ENCODE measurements at regions not wholly inside any gene's neighbourhood (a gene's known extent, or its start where the extent isn't known, plus 50 kb on each side); places are given as distances from the start of the nearest gene placed in this dataset.

GRCh38 chr9:79116041-79116440, 455.7 kb upstream of the TLE4 start:
- H3K9me3 ChIP-seq (ENCODE audit: control insufficient read depth, low read length), result no peaks in the 10 kb centered on the region
- no peaks in the 10 kb centered on the region for H3K4me1 ChIP-seq (ENCODE audit: control insufficient read depth, insufficient read depth, low read length)
- no peaks in the 10 kb centered on the region for H3K27me3 ChIP-seq (ENCODE audit: control insufficient read depth, insufficient read depth)
- intact Hi-C loops (cut with DNase I), result no loop called here
- no peak for DNase-seq
- WGBS, result 79% methylated on average over 3 of the region's 3 CpGs
- no peak overlapping the region for H3K27ac ChIP-seq (ENCODE audit: low read length)
- ATAC-seq, result no peak
- H3K4me3 ChIP-seq (ENCODE audit: low read length), result no peak overlapping the region

GRCh38 chr9:79116709-79117108, 455.1 kb upstream of the TLE4 start:
- H3K27ac ChIP-seq (ENCODE audit: low read length), result no peak overlapping the region
- WGBS, result 83% methylated on average over 6 of the region's 6 CpGs
- H3K9me3 ChIP-seq (ENCODE audit: control insufficient read depth, low read length), result no peaks in the 10 kb centered on the region
- DNase-seq (no peak), ATAC-seq (no peak)
- intact Hi-C loops (cut with DNase I), result no loop called here
- no peaks in the 10 kb centered on the region for H3K4me1 ChIP-seq (ENCODE audit: control insufficient read depth, insufficient read depth, low read length)
- H3K4me3 ChIP-seq (ENCODE audit: low read length), result no peak overlapping the region
- no peaks in the 10 kb centered on the region for H3K27me3 ChIP-seq (ENCODE audit: control insufficient read depth, insufficient read depth)

GRCh38 chr9:79120533-79120932, 451.2 kb upstream of the TLE4 start:
- no peak overlapping the region for H3K4me3 ChIP-seq (ENCODE audit: low read length)
- no peaks in the 10 kb centered on the region for H3K4me1 ChIP-seq (ENCODE audit: control insufficient read depth, insufficient read depth, low read length)
- ATAC-seq (no peak), DNase-seq (no peak)
- no peaks in the 10 kb centered on the region for H3K27me3 ChIP-seq (ENCODE audit: control insufficient read depth, insufficient read depth)
- no peak overlapping the region for H3K27ac ChIP-seq (ENCODE audit: low read length)
- 48% methylated on average over 2 of the region's 2 CpGs for WGBS
- intact Hi-C loops (cut with DNase I), result no loop called here
- H3K9me3 ChIP-seq (ENCODE audit: control insufficient read depth, low read length), result no peaks in the 10 kb centered on the region

GRCh38 chr9:79120941-79121340, 450.8 kb upstream of the TLE4 start:
- Histone ChIP-seq H3K27ac (ENCODE audit: low read length) (no peak overlapping the region), H3K4me3 (ENCODE audit: low read length) (no peak overlapping the region), H3K27me3 (ENCODE audit: control insufficient read depth, insufficient read depth) (no peaks in the 10 kb centered on the region), H3K9me3 (ENCODE audit: control insufficient read depth, low read length) (no peaks in the 10 kb centered on the region), H3K4me1 (ENCODE audit: control insufficient read depth, insufficient read depth, low read length) (no peaks in the 10 kb centered on the region)
- DNase-seq, result no peak
- no peak for ATAC-seq
- WGBS, result 49% methylated on average over 2 of the region's 2 CpGs
- intact Hi-C loops (cut with DNase I), result no loop called here

- Histone ChIP-seq H3K9me3 (ENCODE audit: control insufficient read depth, low read length) (no peaks in the 10 kb centered on the region), H3K27ac (ENCODE audit: low read length) (no peak overlapping the region), H3K4me1 (ENCODE audit: control insufficient read depth, insufficient read depth, low read length) (no peaks in the 10 kb centered on the region), H3K4me3 (ENCODE audit: low read length) (no peak overlapping the region), H3K27me3 (ENCODE audit: control insufficient read depth, insufficient read depth) (no peaks in the 10 kb centered on the region)
- DNase-seq (no peak), ATAC-seq (no peak)
- intact Hi-C loops (cut with DNase I), result no loop called here
- 70% methylated on average over 4 of the region's 4 CpGs for WGBS
Observed at GRCh38 chr9:79123415-79123814, 448.4 kb upstream of the TLE4 start.

- Histone ChIP-seq H3K4me1 (ENCODE audit: control insufficient read depth, insufficient read depth, low read length) (no peaks in the 10 kb centered on the region), H3K27ac (ENCODE audit: low read length) (no peak overlapping the region), H3K27me3 (ENCODE audit: control insufficient read depth, insufficient read depth) (no peaks in the 10 kb centered on the region), H3K9me3 (ENCODE audit: control insufficient read depth, low read length) (no peaks in the 10 kb centered on the region), H3K4me3 (ENCODE audit: low read length) (no peak overlapping the region)
- intact Hi-C loops (cut with DNase I), result no loop called here
- WGBS, result 48% methylated on average over 4 of the region's 4 CpGs
- ATAC-seq (no peak), DNase-seq (no peak)
Observed at GRCh38 chr9:79127661-79128060, 444.1 kb upstream of the TLE4 start.

- no peak overlapping the region for H3K27ac ChIP-seq (ENCODE audit: low read length)
- no peak overlapping the region for H3K4me3 ChIP-seq (ENCODE audit: low read length)
- WGBS, result 37% methylated on average over 8 of the region's 8 CpGs
- ATAC-seq (no peak), DNase-seq (peak; percentile 20 to 59 (median 46))
- no peaks in the 10 kb centered on the region for H3K27me3 ChIP-seq (ENCODE audit: control insufficient read depth, insufficient read depth)
- H3K4me1 ChIP-seq (ENCODE audit: control insufficient read depth, insufficient read depth, low read length), result no peaks in the 10 kb centered on the region
- no peaks in the 10 kb centered on the region for H3K9me3 ChIP-seq (ENCODE audit: control insufficient read depth, low read length)
- intact Hi-C loops (cut with DNase I), result no loop called here
Observed at GRCh38 chr9:79129865-79130480, 441.8 kb upstream of the TLE4 start.

- Histone ChIP-seq H3K4me3 (ENCODE audit: low read length) (no peak overlapping the region), H3K27me3 (ENCODE audit: control insufficient read depth, insufficient read depth) (no peaks in the 10 kb centered on the region), H3K4me1 (ENCODE audit: control insufficient read depth, insufficient read depth, low read length) (no peaks in the 10 kb centered on the region), H3K9me3 (ENCODE audit: control insufficient read depth, low read length) (no peaks in the 10 kb centered on the region), H3K27ac (ENCODE audit: low read length) (no peak overlapping the region)
- ATAC-seq, result no peak
- no peak for DNase-seq
- intact Hi-C loops (cut with DNase I), result no loop called here
- WGBS, result 73% methylated on average over 2 of the region's 2 CpGs
Observed at GRCh38 chr9:79131246-79131774, 440.5 kb upstream of the TLE4 start.

GRCh38 chr9:79131824-79132377, 439.9 kb upstream of the TLE4 start:
- no peak overlapping the region for H3K27ac ChIP-seq (ENCODE audit: low read length)
- no peak overlapping the region for H3K4me3 ChIP-seq (ENCODE audit: low read length)
- DNase-seq (no peak), ATAC-seq (no peak)
- WGBS, result 70% methylated on average over 4 of the region's 4 CpGs
- no peaks in the 10 kb centered on the region for H3K27me3 ChIP-seq (ENCODE audit: control insufficient read depth, insufficient read depth)
- no peaks in the 10 kb centered on the region for H3K9me3 ChIP-seq (ENCODE audit: control insufficient read depth, low read length)
- intact Hi-C loops (cut with DNase I), result no loop called here
- no peaks in the 10 kb centered on the region for H3K4me1 ChIP-seq (ENCODE audit: control insufficient read depth, insufficient read depth, low read length)

- DNase-seq (no peak), ATAC-seq (no peak)
- Histone ChIP-seq H3K9me3 (ENCODE audit: control insufficient read depth, low read length) (no peaks in the 10 kb centered on the region), H3K4me3 (ENCODE audit: low read length) (no peak overlapping the region), H3K27ac (ENCODE audit: low read length) (no peak overlapping the region), H3K4me1 (ENCODE audit: control insufficient read depth, insufficient read depth, low read length) (no peaks in the 10 kb centered on the region), H3K27me3 (ENCODE audit: control insufficient read depth, insufficient read depth) (no peaks in the 10 kb centered on the region)
- intact Hi-C loops (cut with DNase I), result no loop called here
- 40% methylated on average over 5 of the region's 5 CpGs for WGBS
Observed at GRCh38 chr9:79134654-79135053, 437.1 kb upstream of the TLE4 start.

GRCh38 chr9:79135681-79136415, 435.9 kb upstream of the TLE4 start:
- intact Hi-C loops (cut with DNase I), result no loop called here
- Histone ChIP-seq H3K4me3 (ENCODE audit: low read length) (no peak overlapping the region), H3K9me3 (ENCODE audit: control insufficient read depth, low read length) (no peaks in the 10 kb centered on the region), H3K4me1 (ENCODE audit: control insufficient read depth, insufficient read depth, low read length) (no peaks in the 10 kb centered on the region), H3K27me3 (ENCODE audit: control insufficient read depth, insufficient read depth) (no peaks in the 10 kb centered on the region), H3K27ac (ENCODE audit: low read length) (no peak overlapping the region)
- 71% methylated on average over 5 of the region's 5 CpGs for WGBS
- no peak for ATAC-seq
- no peak for DNase-seq
